Fibroblast of the conjunctiva (primary cell): ENCODE measurements at regions not wholly inside any gene's neighbourhood (a gene's known extent, or its start where the extent isn't known, plus 50 kb on each side); places are given as distances from the start of the nearest gene placed in this dataset.

ENCODE experiments used
- DNase-seq: peaks from one replicate; pipeline ENCODE4 v3.0.0-alpha.2; 2010; ENCODE audit warnings: low read depth

DNA sequence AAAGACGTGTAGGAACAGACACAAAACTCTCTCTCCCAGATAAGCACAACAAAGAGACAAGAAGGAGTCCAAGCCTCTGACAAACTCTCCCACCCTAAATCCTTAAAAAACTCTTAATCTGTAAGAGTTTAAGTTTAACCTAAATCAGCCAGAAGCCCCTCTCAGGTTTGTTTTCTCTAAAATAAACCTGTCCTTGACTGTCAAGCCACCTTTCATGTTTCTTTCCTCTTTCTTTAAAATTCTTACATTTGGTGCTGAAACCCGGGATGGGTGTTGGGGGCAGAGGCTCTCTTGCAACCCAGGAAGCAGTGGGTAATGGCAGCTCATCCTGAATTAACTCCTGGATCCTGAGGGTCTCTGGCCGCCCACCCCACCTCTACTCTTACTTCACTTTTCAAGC lies 107.8 kb upstream of the TENT5D start:
- no peak for DNase-seq

DNA sequence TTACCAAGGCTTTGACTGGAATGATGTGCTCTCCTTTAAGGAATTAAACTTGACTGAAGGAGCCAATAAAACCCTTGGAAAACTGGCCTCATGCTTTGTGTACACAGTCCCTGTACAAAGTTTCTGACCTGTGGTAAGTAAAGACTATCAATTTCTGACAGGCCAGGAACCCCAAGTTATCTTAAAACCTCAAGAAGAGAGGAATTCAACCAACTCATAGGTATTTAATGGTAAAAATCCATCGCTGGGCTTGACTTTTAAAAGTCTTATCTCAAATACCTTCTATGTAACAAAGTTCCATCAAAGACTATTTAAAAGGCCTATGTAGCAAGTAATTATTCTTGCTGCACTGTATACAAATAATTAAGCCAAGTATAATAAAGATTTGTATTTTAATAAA lies 103.7 kb upstream of the TENT5D start:
- no peak for DNase-seq

DNA sequence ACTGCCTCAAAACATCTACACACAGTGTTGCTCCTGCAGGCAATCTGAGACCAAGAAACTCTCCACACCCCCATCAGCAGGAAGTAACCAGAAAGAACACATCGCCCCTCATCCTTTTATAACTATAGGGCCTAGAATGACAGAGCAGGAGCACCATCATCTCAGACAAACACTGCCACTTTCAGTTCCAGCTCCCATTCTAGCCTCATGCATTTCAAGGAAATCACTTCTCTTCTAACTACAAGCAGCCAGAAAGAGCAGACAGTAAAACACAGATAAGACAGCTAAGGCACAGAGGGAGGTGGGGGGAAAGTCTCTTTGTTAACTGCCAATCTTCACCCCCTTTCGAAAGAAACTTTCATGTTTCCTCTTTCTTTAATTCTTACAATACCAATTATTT lies 102.6 kb upstream of the TENT5D start:
- DNase-seq = no peak

GRCh38 chrX:80331285-80331684 lies 89.0 kb upstream of the TENT5D start:
- DNase-seq = no peak

DNA sequence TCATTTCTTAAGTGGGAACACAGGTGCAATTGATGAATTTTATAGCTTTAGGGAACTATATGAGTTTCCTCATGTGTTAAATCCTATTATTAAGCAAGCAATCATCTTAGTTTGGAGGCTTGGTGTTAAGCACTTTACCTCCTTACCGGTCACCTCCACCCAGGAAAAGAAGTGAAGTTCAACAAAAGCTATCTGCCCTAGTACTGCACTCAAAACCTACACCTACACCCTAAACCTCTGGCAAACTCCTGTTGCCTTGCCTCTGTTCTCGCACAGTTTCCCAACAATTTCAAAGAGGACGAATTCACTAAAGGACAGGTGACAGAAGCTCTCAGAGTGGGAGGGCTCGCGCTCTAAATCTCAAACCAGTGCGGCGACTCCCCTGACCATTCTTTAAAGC lies 85.7 kb upstream of the TENT5D start:
- DNase-seq = no peak

DNA sequence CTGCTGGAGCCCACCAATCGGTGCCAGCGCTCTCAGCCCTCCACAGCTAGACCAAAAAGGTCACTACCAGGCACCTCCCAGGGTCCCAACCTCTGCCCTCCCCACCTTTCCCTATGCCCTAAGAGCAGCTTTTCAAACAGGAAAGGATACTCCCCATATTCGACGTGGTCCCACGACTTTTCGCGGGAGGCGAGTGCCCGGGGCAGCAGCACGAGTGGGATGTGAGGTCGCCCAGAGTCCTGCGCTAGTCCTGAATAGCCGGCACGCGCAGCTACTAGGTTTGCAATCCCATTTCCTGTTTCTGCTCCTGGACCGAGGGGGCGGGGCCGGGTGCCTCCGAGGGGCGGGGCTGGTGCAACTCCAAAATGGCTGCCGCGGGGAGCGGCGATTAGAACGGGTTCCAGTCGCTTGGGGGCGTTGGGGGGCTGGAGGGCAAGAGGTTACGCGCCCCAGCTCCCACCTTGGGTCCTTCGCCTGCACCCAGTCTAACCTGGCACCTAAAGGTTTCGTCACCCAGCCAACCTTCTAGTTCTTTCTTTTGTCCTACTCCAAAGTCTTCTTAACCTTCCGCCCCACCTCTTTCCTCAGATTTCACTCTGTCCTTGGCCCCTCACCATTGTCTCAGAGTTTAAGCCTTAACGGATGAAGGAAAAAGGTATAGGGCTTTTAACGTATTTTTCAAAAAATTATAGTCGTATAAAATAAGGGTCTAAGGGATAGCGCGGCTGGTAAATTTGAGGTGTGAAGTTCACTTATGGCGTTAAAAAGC lies 85.0 kb upstream of the TENT5D start:
- DNase-seq = no peak

- DNase-seq = no peak
These were observed 65.2 kb upstream of the TENT5D start for GRCh38 chrX:80354966-80355465.
